Endothelial cell of umbilical vein (primary cell): ENCODE measurements at regions not wholly inside any gene's neighbourhood (a gene's known extent, or its start where the extent isn't known, plus 50 kb on each side); places are given as distances from the start of the nearest gene placed in this dataset.
"Not testable (repeated sequence)": the region's sequence is repeated elsewhere in the genome, so short reads cannot be mapped to it uniquely, and the experiment has no call there.

ENCODE experiments used
- BruUV-seq: library from RNA; stranded (reverse); fragments of 400-500 nt; replicated peaks from 2 replicates; lab custom pipeline; 2021; lab: Mats Ljungman, UMichigan
- CTCF ChIA-PET: fragments of 300-600, 350-600 bp; sonication (Branson Sonifier 250); formaldehyde crosslinking; loops from one replicate; lab custom pipeline; 2021; ENCODE audit warnings: antibody characterized with exemption, inconsistent platforms; lab: Charles Lee
- POLR2A ChIA-PET: fragments of 300-600, 350-600 bp; sonication (Branson Sonifier 250); formaldehyde crosslinking; loops from one replicate; lab custom pipeline; 2021; ENCODE audit warnings: antibody characterized with exemption, inconsistent platforms; lab: Charles Lee
- DNase-seq: peaks from one replicate; pipeline ENCODE4 v3.0.0-alpha.2; 2011; ENCODE audit warnings: low read depth, low spot score
- FAIRE-seq: peaks from 2 replicates; lab custom pipeline; 2011; peaks lifted over from hg19 to GRCh38; lab: Jason Lieb, UNC
- H2AFZ ChIP-seq: 2 replicates; pipeline ENCODE4 v1.6.0; 2012; ENCODE audit warnings: low read depth, low read length, control low read depth, inconsistent platforms
- H3K27ac ChIP-seq: 2 replicates; pipeline ENCODE4 v1.5.1; 2011; ENCODE audit warnings: low read depth, mild to moderate bottlenecking, control low read depth, low read length, moderate library complexity; ENCODE audit not compliant: insufficient read depth
- H3K27me3 ChIP-seq, 2 experiments: 2 replicates each; pipeline versions ENCODE4 v1.6.0 to v1.6.1; 2011; ENCODE audit warnings: low read length in 2 of 2, mixed read lengths in 1 of 2; ENCODE audit not compliant: control insufficient read depth in 2 of 2, insufficient read depth in 2 of 2
- H3K36me3 ChIP-seq, 2 experiments: 2 replicates in 1 of 2; 3 replicates in 1 of 2; pipeline ENCODE4 v1.5.1; 2011; ENCODE audit warnings: low read length in 2 of 2, mild to moderate bottlenecking in 1 of 2, moderate library complexity in 1 of 2; ENCODE audit not compliant: control insufficient read depth in 2 of 2, insufficient read depth in 2 of 2; ENCODE audit errors: extremely low read depth in 1 of 2
- H3K4me1 ChIP-seq: 3 replicates; pipeline ENCODE4 v1.5.1; 2011; ENCODE audit warnings: mild to moderate bottlenecking, low read length; ENCODE audit not compliant: control insufficient read depth, insufficient read depth; ENCODE audit errors: extremely low read depth
- H3K4me2 ChIP-seq: 2 replicates; pipeline ENCODE4 v1.6.1; 2011; ENCODE audit warnings: low read length, control low read depth, mixed read lengths; ENCODE audit not compliant: insufficient read depth
- H3K4me3 ChIP-seq, 3 experiments: fragments of 200-600 bp in 1 of 3; sonication (generic), shearing (Covaris generic) in 1 of 3; replicated peaks in 1 of 3; 2 replicates each; pipeline ENCODE4 v1.5.1; 2011 to 2016; ENCODE audit warnings: control low read depth in 3 of 3, low read length in 3 of 3, mild to moderate bottlenecking in 2 of 3, inconsistent platforms in 1 of 3, low read depth in 1 of 3, moderate library complexity in 1 of 3; ENCODE audit not compliant: insufficient read depth in 1 of 3
- H3K79me2 ChIP-seq: 2 replicates; pipeline ENCODE4 v1.6.0; 2012; ENCODE audit warnings: low read length, inconsistent platforms; ENCODE audit not compliant: control insufficient read depth, insufficient read depth
- H3K9ac ChIP-seq: replicated peaks from 2 replicates; pipeline ENCODE3; 2011; ENCODE audit warnings: low read length, control low read depth; ENCODE audit not compliant: insufficient read depth; ENCODE audit errors: extremely low read depth
- H3K9me1 ChIP-seq: replicated peaks from 3 replicates; pipeline ENCODE4 v1.6.0; 2011; ENCODE audit warnings: mild to moderate bottlenecking, low read length; ENCODE audit not compliant: control insufficient read depth, insufficient read depth; ENCODE audit errors: extremely low read depth
- H3K9me3 ChIP-seq: replicated peaks from 2 replicates; pipeline ENCODE4 v1.5.1; 2012; ENCODE audit warnings: low read length, inconsistent platforms; ENCODE audit not compliant: control insufficient read depth, insufficient read depth
- H4K20me1 ChIP-seq: replicated peaks from 2 replicates; pipeline ENCODE3; 2011; ENCODE audit warnings: mild to moderate bottlenecking, low read length; ENCODE audit not compliant: control insufficient read depth, insufficient read depth; ENCODE audit errors: extremely low read depth
- CTCF ChIP-seq, 2 donors: IDR thresholded peaks; 1 replicate in 1 of 2; 2 replicates in 1 of 2; pipeline ENCODE4 v1.5.1; 2011; ENCODE audit warnings: low read length in 2 of 2, mild to moderate bottlenecking in 2 of 2, moderate library complexity in 2 of 2, control low read depth in 1 of 2, inconsistent platforms in 1 of 2, low read depth in 1 of 2; ENCODE audit not compliant: insufficient read depth in 1 of 2; ENCODE audit errors: extremely low read depth in 1 of 2
- EZH2 ChIP-seq: IDR thresholded peaks from 2 replicates; pipeline ENCODE4 v1.6.1; 2012; ENCODE audit warnings: borderline replicate concordance, low read depth, mild to moderate bottlenecking, moderate library complexity, low read length, inconsistent platforms; ENCODE audit not compliant: severe bottlenecking
- FOS ChIP-seq: IDR thresholded peaks from 2 replicates; pipeline ENCODE4 v1.6.1; 2011; ENCODE audit warnings: mild to moderate bottlenecking, low read length, moderate library complexity, borderline replicate concordance; ENCODE audit not compliant: insufficient read depth
- GATA2 ChIP-seq: IDR thresholded peaks from 2 replicates; pipeline ENCODE4 v1.7.0; 2011; ENCODE audit warnings: low read depth, mild to moderate bottlenecking, moderate library complexity, mixed read lengths, low read length; ENCODE audit not compliant: insufficient read length, insufficient read depth
- JUN ChIP-seq: IDR thresholded peaks from 2 replicates; pipeline ENCODE4 v1.6.1; 2011; ENCODE audit warnings: borderline replicate concordance, low read depth; ENCODE audit not compliant: insufficient read length, insufficient read depth
- MAX ChIP-seq: IDR thresholded peaks from 2 replicates; pipeline ENCODE4 v1.6.1; 2011; ENCODE audit not compliant: insufficient read depth, insufficient read length
- MYC ChIP-seq: IDR thresholded peaks from one replicate; pipeline ENCODE4 v1.6.1; 2011; ENCODE audit warnings: mild to moderate bottlenecking, low read depth, low read length
- POLR2A ChIP-seq: IDR thresholded peaks from 2 replicates; pipeline ENCODE4 v1.6.1; 2012; ENCODE audit warnings: low read depth, mild to moderate bottlenecking, control low read depth, low read length
- POLR2AphosphoS5 ChIP-seq: IDR thresholded peaks from 2 replicates; pipeline ENCODE4 v1.6.1; 2012; ENCODE audit warnings: low read depth, mild to moderate bottlenecking, control low read depth, low read length, moderate library complexity; ENCODE audit not compliant: insufficient read depth
- dilution Hi-C: fragments of 300-500 bp; cut with MboI; formaldehyde crosslinking; loops from one replicate; pipeline ENCODE4 v1.15.0; 2019; ENCODE audit warnings: low sequenced_read_pairs; ENCODE audit not compliant: extremely low pct_ligation_motif_present
- intact Hi-C: fragments of 100-400 bp; cut with micrococcal nuclease; formaldehyde crosslinking; loops from one replicate; pipeline ENCODE4 v1.10.0; 2022

GRCh38 chr3:110995461-110996231 lies 76.0 kb upstream of the NECTIN3 start:
- no peaks in the 10 kb centered on the region for H3K36me3 ChIP-seq
- H3K79me2 ChIP-seq = no peaks in the 10 kb centered on the region
- dilution Hi-C loops = no loop called here
- DNase-seq = peak; percentile 6
- intact Hi-C loops = no loop called here
- peaks cover 3 to 4% of the 10 kb centered on the region in 2 experiments for H3K27me3 ChIP-seq
- H3K9me3 ChIP-seq = no peaks in the 10 kb centered on the region
- H3K4me3 ChIP-seq = no peak overlapping the region
- no peaks in the 10 kb centered on the region for H4K20me1 ChIP-seq
- no peak overlapping the region for H3K27ac ChIP-seq
- H3K4me2 ChIP-seq = no peak overlapping the region
- ChIA-PET POLR2A (no interaction called here), CTCF (interaction anchor here (0.8 to 1.9 kb wide), 4 partner anchors 11 to 20 kb away, joined by 3 to 6 read pairs (median 4); no protein-coding TSS in a partner anchor)
- H3K4me1 ChIP-seq = no peaks in the 10 kb centered on the region
- H3K9me1 ChIP-seq = no peaks in the 10 kb centered on the region
- FAIRE-seq = no peak
- H2AFZ ChIP-seq = no peak overlapping the region
- no peak overlapping the region for H3K9ac ChIP-seq
- no TSS peak for BruUV-seq
- TF ChIP-seq MAX (no peak), CTCF (IDR thresholded peaks at IDR 0.05; ENCODE audit: extremely low read depth in 1 of 2, insufficient read depth in 1 of 2, low read depth in 1 of 2, low read length in 2 of 2) (no peak), JUN (no peak), POLR2AphosphoS5 (no peak), POLR2A (no peak), MYC (no peak), FOS (no peak), GATA2 (no peak), EZH2 (no peak)

GRCh38 chr3:110998766-110999165 lies 72.8 kb upstream of the NECTIN3 start:
- H3K9me1 ChIP-seq, H3K4me2 ChIP-seq, POLR2A ChIA-PET, H3K9me3 ChIP-seq, FAIRE-seq, dilution Hi-C loops, H3K36me3 ChIP-seq, H2AFZ ChIP-seq, BruUV-seq, H3K4me3 ChIP-seq, H3K79me2 ChIP-seq, H4K20me1 ChIP-seq, CTCF ChIA-PET, intact Hi-C loops, H3K4me1 ChIP-seq, H3K9ac ChIP-seq, DNase-seq, H3K27me3 ChIP-seq, H3K27ac ChIP-seq: not testable (repeated sequence)
